Stimulated activated CD8-positive, alpha-beta memory T cell treated with anti-CD3 and anti-CD28 coated beads, Interleukin-4, amount 100 ng/mL, for 48 hours (primary cell): ENCODE measurements at regions not wholly inside any gene's neighbourhood (a gene's known extent, or its start where the extent isn't known, plus 50 kb on each side); places are given as distances from the start of the nearest gene placed in this dataset.
"Not testable (repeated sequence)": the region's sequence is repeated elsewhere in the genome, so short reads cannot be mapped to it uniquely, and the experiment has no call there.

Experiments used
- DNase-seq: peaks from one replicate; pipeline ENCODE4 v3.0.0-alpha.2; 2020

DNA sequence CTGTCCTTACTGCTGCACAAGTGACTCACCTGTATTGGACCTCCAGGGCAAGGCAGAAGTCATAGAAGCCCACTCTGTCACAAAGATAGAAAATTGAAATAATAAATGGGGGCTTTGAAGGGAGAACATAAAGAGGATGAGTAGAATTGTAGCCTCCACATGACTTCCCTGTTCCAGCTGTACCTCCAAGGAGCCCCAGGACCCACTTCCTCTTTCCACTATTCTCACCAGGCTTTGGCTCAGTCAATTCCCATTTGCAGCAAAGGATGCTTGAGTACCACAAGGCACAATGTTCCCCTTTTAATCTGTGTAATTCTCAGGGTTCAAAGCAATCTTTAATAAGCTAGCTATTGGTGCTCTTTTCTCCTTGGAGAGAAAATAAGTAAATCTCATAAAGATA is 512.1 kb downstream of the TOX3 start:
- no peak for DNase-seq

GRCh38 chr16:52033992-52034391 is 513.0 kb downstream of the TOX3 start:
- no peak for DNase-seq

DNA sequence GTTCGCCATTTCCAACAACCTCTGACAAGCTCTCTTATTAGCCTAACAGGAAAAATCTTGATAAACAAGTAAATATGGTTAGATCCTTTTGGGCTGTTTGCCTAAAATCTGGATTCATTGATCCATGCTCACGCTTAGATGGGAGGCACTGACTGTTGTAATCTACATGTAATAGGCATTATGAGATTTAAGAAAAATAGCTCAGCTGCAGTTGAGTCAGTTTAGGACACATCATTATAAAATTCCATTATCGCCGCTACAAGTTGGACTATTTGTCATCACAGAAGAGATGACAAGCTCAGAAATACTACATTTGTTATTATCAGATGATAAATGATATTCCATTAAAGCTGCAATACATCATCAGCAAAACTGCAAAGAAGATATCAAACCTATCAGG is 524.0 kb downstream of the TOX3 start:
- DNase-seq, result no peak

- DNase-seq, result no peak
These were observed 524.8 kb downstream of the TOX3 start for GRCh38 chr16:52022177-52022576.

GRCh38 chr16:52016387-52016786 is 530.6 kb downstream of the TOX3 start:
- no peak for DNase-seq

- no peak for DNase-seq
These were observed 541.4 kb downstream of the TOX3 start for GRCh38 chr16:52005551-52005950.

GRCh38 chr16:52004343-52004742 is 542.6 kb downstream of the TOX3 start:
- no peak for DNase-seq

DNA sequence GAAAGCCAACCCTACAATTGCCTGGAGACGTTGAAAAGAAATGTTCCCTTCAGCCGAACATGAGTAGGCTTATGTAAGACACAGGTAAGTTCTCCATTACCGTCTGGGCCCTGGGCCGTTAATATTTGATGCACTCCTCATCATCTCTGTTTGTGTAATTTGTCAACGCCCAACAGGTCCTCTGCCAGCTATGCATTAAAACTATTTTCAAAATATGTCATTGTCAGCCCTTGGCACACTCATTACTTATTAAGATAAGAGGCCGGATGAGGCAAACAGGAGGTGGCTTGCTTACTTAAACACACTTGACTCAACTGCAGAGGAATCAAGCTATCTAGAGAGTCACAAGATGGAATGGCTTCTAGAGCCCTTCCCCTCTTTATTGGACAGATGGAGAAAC is 544.9 kb downstream of the TOX3 start:
- no peak for DNase-seq

- no peak for DNase-seq
These were observed 550.4 kb downstream of the TOX3 start for GRCh38 chr16:51996516-51996915.

DNA sequence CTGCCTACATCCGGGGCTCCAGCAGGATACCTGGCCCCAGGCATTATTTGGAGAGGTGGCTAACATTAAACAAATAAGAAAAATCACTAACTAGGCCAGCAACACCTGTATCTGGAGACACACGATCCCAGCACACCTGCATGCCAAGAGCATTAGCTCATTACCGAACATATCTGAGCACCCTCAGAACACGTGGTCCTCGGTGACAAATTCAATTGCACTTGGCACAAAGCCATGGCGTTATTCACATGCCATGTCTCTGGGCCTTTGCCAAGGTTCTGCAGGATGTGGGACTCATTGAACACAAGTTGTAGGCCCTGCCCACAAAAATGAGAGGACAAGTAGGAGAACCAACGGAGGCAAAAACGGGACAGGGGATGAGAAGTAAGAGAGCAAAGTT is 552.3 kb downstream of the TOX3 start:
- no peak for DNase-seq

GRCh38 chr16:51989637-51990230 is 557.2 kb downstream of the TOX3 start:
- DNase-seq, result no peak

DNA sequence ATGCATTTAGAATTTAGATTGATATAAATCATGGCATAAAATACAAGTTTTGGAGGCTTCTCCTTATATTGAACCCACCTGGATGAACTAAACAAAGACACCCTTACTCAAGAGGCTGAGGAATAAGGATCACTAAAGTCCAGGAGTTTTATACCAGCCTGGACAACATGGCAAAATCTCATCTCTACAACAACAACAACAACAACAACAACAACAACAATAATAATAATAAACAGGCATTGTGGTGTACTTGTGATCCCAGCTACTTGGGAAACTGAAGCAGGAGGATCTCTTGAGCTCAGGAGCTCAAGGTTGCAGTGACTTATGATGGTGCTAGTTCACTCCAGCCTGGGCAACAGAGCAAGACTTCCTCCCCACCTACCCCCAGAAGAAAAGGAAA is 558.0 kb downstream of the TOX3 start:
- DNase-seq, result no peak

DNA sequence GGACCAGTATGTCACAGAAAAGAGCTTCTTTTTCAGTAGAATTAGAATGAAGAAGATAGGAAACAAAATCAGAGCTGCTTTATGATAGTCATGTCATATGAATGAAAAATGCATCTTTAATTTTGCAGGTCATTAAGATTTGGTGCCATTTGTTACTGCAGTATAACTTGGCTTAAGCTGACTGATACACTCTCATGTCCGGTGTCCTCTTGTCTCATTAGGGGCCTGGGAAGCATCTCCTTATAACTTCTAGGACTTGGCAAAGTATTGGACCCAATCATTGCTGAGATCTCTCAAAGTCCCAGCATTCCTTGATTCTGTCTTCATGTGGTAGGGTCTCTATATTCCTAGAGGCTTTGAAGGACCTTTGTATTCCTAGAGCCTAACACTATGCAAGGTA is 559.4 kb downstream of the TOX3 start:
- no peak for DNase-seq

DNA sequence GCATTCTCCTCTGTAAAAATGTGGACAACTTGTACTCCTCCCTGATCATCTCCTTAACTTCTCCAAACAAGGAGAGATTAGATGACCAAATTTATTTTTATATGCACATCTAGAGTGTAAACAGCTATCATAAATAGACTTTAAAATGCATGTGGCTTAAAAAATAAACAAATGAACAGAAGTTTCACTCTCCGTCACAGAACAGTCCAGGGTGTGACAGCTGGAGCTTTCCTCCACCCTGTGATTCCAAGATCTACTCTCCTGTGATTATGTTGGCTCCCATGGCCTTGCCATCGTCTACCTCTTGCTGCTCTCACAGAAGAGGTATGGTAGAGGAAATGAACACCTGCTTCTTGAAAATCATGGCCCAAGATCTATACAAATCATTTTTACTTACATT is 560.2 kb downstream of the TOX3 start:
- no peak for DNase-seq

DNA sequence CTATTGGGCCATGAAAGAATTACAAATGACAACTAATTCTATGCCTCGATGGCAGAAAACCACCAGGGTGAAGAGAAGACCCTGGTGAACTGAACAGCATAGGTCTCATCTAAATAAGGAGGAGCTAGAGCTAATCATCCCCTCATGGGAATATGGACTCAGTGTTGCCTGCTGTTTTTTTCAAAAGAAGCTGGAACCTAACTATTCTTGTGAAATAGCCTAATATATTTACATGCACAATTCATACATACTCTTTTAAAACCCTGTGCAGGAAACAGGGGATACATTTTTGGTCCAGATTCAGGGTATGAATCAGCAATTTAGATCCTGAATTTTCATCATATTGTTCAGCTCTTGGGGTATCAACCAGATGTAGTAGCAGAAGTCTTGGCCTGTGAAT is 560.6 kb downstream of the TOX3 start:
- DNase-seq, result no peak

- DNase-seq, result no peak
These were observed 561.8 kb downstream of the TOX3 start for GRCh38 chr16:51985126-51985525.

GRCh38 chr16:51984395-51984794 is 562.5 kb downstream of the TOX3 start:
- DNase-seq, result no peak

DNA sequence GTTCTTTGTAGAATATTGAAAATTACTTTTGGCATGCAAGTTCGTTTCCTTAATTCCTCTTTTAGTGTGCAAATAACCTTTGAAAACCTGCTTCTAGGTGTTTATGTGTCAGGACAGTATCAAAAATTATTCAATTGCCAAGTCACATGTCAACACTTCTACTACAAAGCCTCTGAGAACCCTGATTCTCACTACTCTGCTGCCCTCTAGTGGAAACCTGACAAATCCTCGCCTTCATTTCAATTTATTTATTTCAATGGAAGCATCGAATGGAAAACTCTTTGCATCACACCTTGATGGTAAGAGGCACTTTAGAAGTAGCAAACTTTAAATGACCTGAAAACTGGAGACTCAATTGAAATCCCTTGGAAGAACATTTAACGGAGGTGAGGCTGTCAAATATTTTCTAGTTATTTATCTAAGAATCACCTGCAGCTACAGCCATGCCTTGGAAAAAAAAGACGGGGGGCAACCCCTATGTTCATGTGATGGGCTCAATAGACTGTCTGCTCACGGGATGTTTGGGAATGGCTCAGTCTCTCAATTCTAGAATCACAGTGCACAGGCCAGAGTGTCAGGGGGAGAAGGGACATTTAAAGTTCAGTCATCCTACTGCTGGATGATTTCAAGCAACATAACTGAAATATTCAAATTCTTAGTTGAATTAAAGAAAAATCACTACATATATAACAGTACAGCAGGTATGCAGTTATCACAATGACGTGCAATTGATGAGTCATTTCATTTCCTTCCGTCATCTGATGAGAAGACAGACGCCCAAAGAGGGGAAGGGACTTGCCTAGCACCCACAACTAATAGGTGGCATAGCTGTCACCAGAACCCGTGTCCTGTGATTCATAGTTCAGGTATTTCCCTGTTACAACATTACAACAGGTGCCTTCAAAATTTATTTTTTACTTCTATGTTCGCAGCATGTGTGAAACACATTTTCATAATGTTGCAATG is 563.9 kb downstream of the TOX3 start:
- peak; percentile 25 for DNase-seq

GRCh38 chr16:51981725-51982124 is 565.2 kb downstream of the TOX3 start:
- no peak for DNase-seq

- not testable (repeated sequence) for DNase-seq
These were observed 569.4 kb downstream of the TOX3 start for GRCh38 chr16:51977506-51977905.

DNA sequence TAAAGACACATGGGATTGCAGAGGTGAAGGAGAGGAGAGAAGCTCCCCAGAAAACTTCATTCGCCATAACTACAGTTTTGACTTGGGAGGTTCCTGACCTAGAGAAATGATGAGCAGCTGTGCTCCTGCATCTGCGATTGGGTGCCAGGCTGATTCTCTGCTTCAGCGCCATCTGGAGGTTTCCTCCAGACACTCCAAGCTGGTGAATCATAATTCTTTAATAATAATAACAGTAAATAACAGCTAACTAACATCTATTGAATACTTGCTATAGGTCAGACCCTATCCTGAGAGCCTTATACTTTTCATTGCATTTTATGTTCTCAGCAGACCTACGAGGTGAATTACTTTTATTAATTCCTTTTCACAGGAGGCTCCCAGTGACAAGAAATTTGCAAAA is 575.8 kb downstream of the TOX3 start:
- no peak for DNase-seq

GRCh38 chr16:51968749-51969148 is 578.2 kb downstream of the TOX3 start:
- no peak for DNase-seq

GRCh38 chr16:51967646-51968045 is 579.3 kb downstream of the TOX3 start:
- DNase-seq, result no peak

- DNase-seq, result no peak
These were observed 586.0 kb downstream of the TOX3 start for GRCh38 chr16:51960931-51961330.
